Calu3 (cell line): ENCODE measurements at regions not wholly inside any gene's neighbourhood (a gene's known extent, or its start where the extent isn't known, plus 50 kb on each side); places are given as distances from the start of the nearest gene placed in this dataset.

Experiments used
- BruUV-seq: library from RNA; stranded (reverse); fragments of 400-500 nt; replicated peaks from 2 replicates; lab custom pipeline; 2021; lab: Mats Ljungman, UMichigan
- CTCF ChIA-PET: fragments of 300-600 bp; sonication (Branson Sonifier 250); formaldehyde crosslinking; loops from one replicate; lab custom pipeline; 2022; ENCODE audit warnings: antibody characterized with exemption; lab: Charles Lee
- DNase-seq: peaks from one replicate; pipeline ENCODE4 v3.0.0; 2022
- H3K27ac Mint-ChIP-seq: one replicate; pipeline ENCODE4 v1.8.0; 2022; ENCODE audit warnings: mixed read lengths; ENCODE audit not compliant: unreplicated experiment
- H3K27me3 Mint-ChIP-seq: one replicate; pipeline ENCODE4 v1.8.0; 2022; ENCODE audit warnings: mixed read lengths; ENCODE audit not compliant: unreplicated experiment
- H3K36me3 Mint-ChIP-seq: one replicate; pipeline ENCODE4 v1.8.0; 2022; ENCODE audit warnings: mild to moderate bottlenecking, moderate library complexity, mixed read lengths; ENCODE audit not compliant: insufficient read depth, unreplicated experiment
- H3K4me1 Mint-ChIP-seq: one replicate; pipeline ENCODE4 v1.8.0; 2022; ENCODE audit warnings: mild to moderate bottlenecking, low read depth, mixed read lengths; ENCODE audit not compliant: unreplicated experiment
- H3K4me3 Mint-ChIP-seq: one replicate; pipeline ENCODE4 v1.8.0; 2022; ENCODE audit warnings: mild to moderate bottlenecking, low read depth, moderate library complexity, mixed read lengths; ENCODE audit not compliant: unreplicated experiment
- H3K9me3 Mint-ChIP-seq: one replicate; pipeline ENCODE4 v1.8.0; 2022; ENCODE audit warnings: low read depth, mixed read lengths; ENCODE audit not compliant: unreplicated experiment
- intact Hi-C: fragments of 100-400 bp; cut with micrococcal nuclease; formaldehyde crosslinking; loops from one replicate; pipeline ENCODE4 v1.10.0; 2022; ENCODE audit not compliant: unreplicated experiment
- TF ChIP-seq, protein P1 (sequence below): fragments of 200-600 bp; IDR thresholded peaks from one replicate; pipeline ENCODE4 v1.8.0; 2022; ENCODE audit warnings: antibody characterized with exemption; ENCODE audit not compliant: unreplicated experiment

DNA sequence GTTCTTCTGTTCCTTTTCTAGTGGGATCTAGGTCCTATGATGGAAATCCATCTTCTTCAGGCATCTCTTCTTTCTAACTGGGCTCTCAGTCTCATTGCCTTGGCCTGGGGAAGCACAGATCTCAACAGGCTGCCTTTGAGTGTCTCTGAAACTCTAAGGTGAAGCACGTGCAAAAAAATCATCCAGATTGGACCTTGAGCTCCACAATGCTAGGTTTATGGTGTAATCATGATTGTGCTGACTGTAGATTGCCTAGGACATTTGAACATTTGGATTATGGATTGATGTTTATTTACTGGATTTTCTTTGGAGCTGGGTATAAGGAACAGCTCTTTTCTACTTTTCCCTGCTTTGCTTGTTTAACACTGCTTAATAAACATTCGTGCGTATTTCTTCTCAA lies 191.5 kb upstream of the NR3C2 start:
- TF ChIP-seq, protein P1, sequence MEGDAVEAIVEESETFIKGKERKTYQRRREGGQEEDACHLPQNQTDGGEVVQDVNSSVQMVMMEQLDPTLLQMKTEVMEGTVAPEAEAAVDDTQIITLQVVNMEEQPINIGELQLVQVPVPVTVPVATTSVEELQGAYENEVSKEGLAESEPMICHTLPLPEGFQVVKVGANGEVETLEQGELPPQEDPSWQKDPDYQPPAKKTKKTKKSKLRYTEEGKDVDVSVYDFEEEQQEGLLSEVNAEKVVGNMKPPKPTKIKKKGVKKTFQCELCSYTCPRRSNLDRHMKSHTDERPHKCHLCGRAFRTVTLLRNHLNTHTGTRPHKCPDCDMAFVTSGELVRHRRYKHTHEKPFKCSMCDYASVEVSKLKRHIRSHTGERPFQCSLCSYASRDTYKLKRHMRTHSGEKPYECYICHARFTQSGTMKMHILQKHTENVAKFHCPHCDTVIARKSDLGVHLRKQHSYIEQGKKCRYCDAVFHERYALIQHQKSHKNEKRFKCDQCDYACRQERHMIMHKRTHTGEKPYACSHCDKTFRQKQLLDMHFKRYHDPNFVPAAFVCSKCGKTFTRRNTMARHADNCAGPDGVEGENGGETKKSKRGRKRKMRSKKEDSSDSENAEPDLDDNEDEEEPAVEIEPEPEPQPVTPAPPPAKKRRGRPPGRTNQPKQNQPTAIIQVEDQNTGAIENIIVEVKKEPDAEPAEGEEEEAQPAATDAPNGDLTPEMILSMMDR = no peak
- CTCF ChIA-PET = no interaction called here
- H3K4me3 Mint-ChIP-seq = no peak overlapping the region
- no TSS peak for BruUV-seq
- no peaks in the 10 kb centered on the region for H3K4me1 Mint-ChIP-seq
- DNase-seq = no peak
- no peaks in the 10 kb centered on the region for H3K27me3 Mint-ChIP-seq
- H3K36me3 Mint-ChIP-seq = no peaks in the 10 kb centered on the region
- intact Hi-C loops = no loop called here
- H3K9me3 Mint-ChIP-seq = no peaks in the 10 kb centered on the region
- no peak overlapping the region for H3K27ac Mint-ChIP-seq

- Mint-ChIP-seq H3K27me3 (no peaks in the 10 kb centered on the region), H3K4me1 (no peaks in the 10 kb centered on the region), H3K36me3 (no peaks in the 10 kb centered on the region), H3K27ac (no peak overlapping the region), H3K9me3 (no peaks in the 10 kb centered on the region), H3K4me3 (no peak overlapping the region)
- no TSS peak for BruUV-seq
- CTCF ChIA-PET = no interaction called here
- DNase-seq = no peak
- intact Hi-C loops = no loop called here
- TF ChIP-seq, protein P1 = no peak
Observed at GRCh38 chr4:148632476-148632875, 190.3 kb upstream of the NR3C2 start.

GRCh38 chr4:148630051-148630450 lies 187.8 kb upstream of the NR3C2 start:
- no peaks in the 10 kb centered on the region for H3K27me3 Mint-ChIP-seq
- H3K4me3 Mint-ChIP-seq = no peak overlapping the region
- H3K4me1 Mint-ChIP-seq = no peaks in the 10 kb centered on the region
- no TSS peak for BruUV-seq
- no peaks in the 10 kb centered on the region for H3K36me3 Mint-ChIP-seq
- DNase-seq = no peak
- intact Hi-C loops = no loop called here
- TF ChIP-seq, protein P1 = no peak
- CTCF ChIA-PET = no interaction called here
- peaks cover 2% of the 10 kb centered on the region for H3K9me3 Mint-ChIP-seq
- H3K27ac Mint-ChIP-seq = no peak overlapping the region

- intact Hi-C loops = no loop called here
- no TSS peak for BruUV-seq
- H3K27me3 Mint-ChIP-seq = no peaks in the 10 kb centered on the region
- TF ChIP-seq, protein P1 = no peak
- peaks cover 17% of the 10 kb centered on the region for H3K9me3 Mint-ChIP-seq
- H3K4me1 Mint-ChIP-seq = no peaks in the 10 kb centered on the region
- CTCF ChIA-PET = no interaction called here
- H3K4me3 Mint-ChIP-seq = no peak overlapping the region
- no peak overlapping the region for H3K27ac Mint-ChIP-seq
- no peak for DNase-seq
- H3K36me3 Mint-ChIP-seq = no peaks in the 10 kb centered on the region
Observed at GRCh38 chr4:148618856-148619255, 176.6 kb upstream of the NR3C2 start.
